ENCODE measurements at regions not wholly inside any gene's neighbourhood (a gene's known extent, or its start where the extent isn't known, plus 50 kb on each side); places are given as distances from the start of the nearest gene placed in this dataset.

GRCh38 chr7:70972693-70973092 lies 159.3 kb upstream of the GALNT17 start:
- H3K4me3 ChIP-seq (replicated peaks in 1 of 2; ENCODE audit: low read depth in 2 of 2, low read length in 2 of 2), result no peak overlapping the region
- DNase-seq (ENCODE audit: low read depth in 2 of 2), result no peak
- no peak for TF ChIP-seq CTCF (IDR thresholded peaks at IDR 0.05; ENCODE audit: low read depth, low read length)

GRCh38 chr7:70975754-70976153 lies 156.2 kb upstream of the GALNT17 start:
- H3K4me3 ChIP-seq (replicated peaks in 1 of 2; ENCODE audit: low read depth in 2 of 2, low read length in 2 of 2), result no peak overlapping the region
- no peak for TF ChIP-seq CTCF (IDR thresholded peaks at IDR 0.05; ENCODE audit: low read depth, low read length)
- DNase-seq (ENCODE audit: low read depth in 2 of 2), result no peak

- TF ChIP-seq CTCF (IDR thresholded peaks at IDR 0.05; ENCODE audit: low read depth, low read length), result no peak
- H3K4me3 ChIP-seq (replicated peaks in 1 of 2; ENCODE audit: low read depth in 2 of 2, low read length in 2 of 2), result no peak overlapping the region
- DNase-seq (ENCODE audit: low read depth in 2 of 2), result no peak
Observed at GRCh38 chr7:70986297-70986696, 145.6 kb upstream of the GALNT17 start.

- no peak for TF ChIP-seq CTCF (IDR thresholded peaks at IDR 0.05; ENCODE audit: low read depth, low read length)
- H3K4me3 ChIP-seq (replicated peaks in 1 of 2; ENCODE audit: low read depth in 2 of 2, low read length in 2 of 2), result no peak overlapping the region
- DNase-seq (ENCODE audit: low read depth in 2 of 2), result no peak
Observed at GRCh38 chr7:70994176-70994575, 137.8 kb upstream of the GALNT17 start.

GRCh38 chr7:70997261-70997660 lies 134.7 kb upstream of the GALNT17 start:
- no peak overlapping the region for H3K4me3 ChIP-seq (replicated peaks in 1 of 2; ENCODE audit: low read depth in 2 of 2, low read length in 2 of 2)
- no peak for TF ChIP-seq CTCF (IDR thresholded peaks at IDR 0.05; ENCODE audit: low read depth, low read length)
- DNase-seq (ENCODE audit: low read depth in 2 of 2), result no peak

GRCh38 chr7:71005109-71005508 lies 126.8 kb upstream of the GALNT17 start:
- no peak for TF ChIP-seq CTCF (IDR thresholded peaks at IDR 0.05; ENCODE audit: low read depth, low read length)
- DNase-seq (ENCODE audit: low read depth in 2 of 2), result no peak
- H3K4me3 ChIP-seq (replicated peaks in 1 of 2; ENCODE audit: low read depth in 2 of 2, low read length in 2 of 2), result no peak overlapping the region

- DNase-seq (ENCODE audit: low read depth in 2 of 2), result no peak
- no peak for TF ChIP-seq CTCF (IDR thresholded peaks at IDR 0.05; ENCODE audit: low read depth, low read length)
- H3K4me3 ChIP-seq (replicated peaks in 1 of 2; ENCODE audit: low read depth in 2 of 2, low read length in 2 of 2), result no peak overlapping the region
Observed at GRCh38 chr7:71009636-71010035, 122.3 kb upstream of the GALNT17 start.

Measured in cardiac fibroblast (primary cell).